NCI-H226 (cell line): ENCODE measurements at regions not wholly inside any gene's neighbourhood (a gene's known extent, or its start where the extent isn't known, plus 50 kb on each side); places are given as distances from the start of the nearest gene placed in this dataset.
A peak's percentile ranks its signal among the peaks of the same experiment; 100 is the strongest.

ENCODE experiments used
- DNase-seq: peaks from one replicate; pipeline ENCODE4 v3.0.0-alpha.2; 2015

- DNase-seq: no peak
Observed at GRCh38 chr5:31097851-31098250, 95.6 kb upstream of the CDH6 start.

GRCh38 chr5:31096238-31096865 lies 97.1 kb upstream of the CDH6 start:
- peak; percentile 72 for DNase-seq

DNA sequence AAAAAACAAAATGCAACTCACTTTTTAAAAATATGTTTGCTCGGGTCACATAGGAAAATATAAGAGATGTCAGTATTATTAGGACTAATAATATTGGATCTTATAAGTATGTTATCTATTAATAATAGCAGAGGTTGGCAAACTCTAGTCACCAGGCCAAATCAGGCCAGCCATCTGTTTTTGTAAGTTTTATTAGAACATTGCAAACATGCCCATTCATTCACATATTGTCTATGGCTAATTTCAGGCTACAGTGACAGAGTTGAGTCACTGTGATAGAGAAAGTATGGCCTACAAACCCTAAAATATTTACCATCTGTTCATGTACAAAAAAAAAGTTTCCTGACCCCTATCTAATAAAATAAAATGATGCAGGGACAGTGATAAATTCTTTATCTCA lies 97.7 kb upstream of the CDH6 start:
- no peak for DNase-seq

GRCh38 chr5:31091501-31091900 lies 102.0 kb upstream of the CDH6 start:
- no peak for DNase-seq

GRCh38 chr5:31090467-31090866 lies 103.0 kb upstream of the CDH6 start:
- no peak for DNase-seq

DNA sequence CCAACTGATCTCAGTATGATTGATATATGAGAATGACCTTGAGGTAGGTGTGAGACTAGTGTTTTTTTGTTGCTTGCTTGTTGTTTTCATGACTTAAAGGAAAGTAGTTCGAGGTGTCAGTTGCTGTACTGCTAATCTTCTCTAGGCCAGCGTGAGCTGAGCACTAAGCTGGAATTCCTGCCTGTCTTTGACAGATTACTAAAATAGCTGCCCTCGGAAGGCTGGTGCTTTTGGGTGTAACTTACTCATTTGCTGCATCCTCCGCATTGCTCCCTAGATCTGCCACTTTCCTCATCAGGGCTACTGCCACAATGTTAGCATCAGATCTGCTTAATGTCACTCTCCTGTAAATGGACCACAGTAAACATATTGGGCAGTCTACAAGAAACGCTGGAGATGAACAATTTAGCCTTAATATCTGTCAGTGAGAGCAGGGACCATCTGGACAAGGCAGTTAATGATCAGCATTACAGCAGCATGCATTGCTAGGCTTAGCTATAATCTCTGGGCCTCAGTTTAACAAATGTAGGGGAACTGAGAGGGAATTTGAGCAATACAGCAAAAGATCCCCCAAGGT lies 106.6 kb upstream of the CDH6 start:
- no peak for DNase-seq

DNA sequence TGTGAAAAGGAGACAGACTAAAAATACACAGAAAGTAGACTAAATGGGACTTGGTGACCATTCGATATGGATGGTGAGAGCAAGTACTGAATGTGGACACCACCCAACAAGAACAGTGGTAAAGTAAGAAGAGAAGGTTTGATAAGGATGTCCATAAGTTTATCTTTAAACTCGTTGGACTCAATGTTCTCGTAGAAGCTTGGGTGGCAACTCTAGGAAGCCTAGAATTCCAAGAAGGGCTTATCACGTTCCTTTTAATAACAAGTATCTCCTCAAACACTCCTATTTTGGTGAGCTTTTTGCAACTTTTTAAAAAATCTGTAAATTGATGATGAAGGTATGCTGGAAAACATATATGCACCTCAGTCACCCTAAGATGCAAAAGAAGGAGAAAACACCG lies 108.6 kb upstream of the CDH6 start:
- DNase-seq: no peak

GRCh38 chr5:31083364-31083763 lies 110.1 kb upstream of the CDH6 start:
- DNase-seq: no peak

GRCh38 chr5:31079668-31080067 lies 113.8 kb upstream of the CDH6 start:
- DNase-seq: no peak

- DNase-seq: no peak
Observed at GRCh38 chr5:31078956-31079355, 114.5 kb upstream of the CDH6 start.

GRCh38 chr5:31075981-31076380 lies 117.5 kb upstream of the CDH6 start:
- no peak for DNase-seq

DNA sequence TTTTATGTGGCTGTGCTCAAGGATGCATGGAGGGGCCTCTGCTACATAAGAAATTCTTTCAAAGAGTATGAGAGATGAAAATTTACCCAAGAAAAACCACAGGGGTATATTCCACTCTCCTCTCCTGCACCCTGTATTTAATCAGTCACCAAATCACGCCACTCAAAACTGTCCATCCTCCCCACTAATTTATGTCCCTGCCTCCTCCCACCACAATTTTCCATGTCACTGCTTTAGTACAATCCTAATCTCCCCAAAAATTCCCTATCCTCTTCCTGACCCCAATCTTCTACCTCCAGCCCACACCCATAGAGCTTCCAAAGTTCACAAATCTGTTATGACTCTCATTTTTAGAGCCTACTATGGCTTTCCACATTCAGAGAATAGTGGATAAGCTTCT lies 125.2 kb upstream of the CDH6 start:
- no peak for DNase-seq

DNA sequence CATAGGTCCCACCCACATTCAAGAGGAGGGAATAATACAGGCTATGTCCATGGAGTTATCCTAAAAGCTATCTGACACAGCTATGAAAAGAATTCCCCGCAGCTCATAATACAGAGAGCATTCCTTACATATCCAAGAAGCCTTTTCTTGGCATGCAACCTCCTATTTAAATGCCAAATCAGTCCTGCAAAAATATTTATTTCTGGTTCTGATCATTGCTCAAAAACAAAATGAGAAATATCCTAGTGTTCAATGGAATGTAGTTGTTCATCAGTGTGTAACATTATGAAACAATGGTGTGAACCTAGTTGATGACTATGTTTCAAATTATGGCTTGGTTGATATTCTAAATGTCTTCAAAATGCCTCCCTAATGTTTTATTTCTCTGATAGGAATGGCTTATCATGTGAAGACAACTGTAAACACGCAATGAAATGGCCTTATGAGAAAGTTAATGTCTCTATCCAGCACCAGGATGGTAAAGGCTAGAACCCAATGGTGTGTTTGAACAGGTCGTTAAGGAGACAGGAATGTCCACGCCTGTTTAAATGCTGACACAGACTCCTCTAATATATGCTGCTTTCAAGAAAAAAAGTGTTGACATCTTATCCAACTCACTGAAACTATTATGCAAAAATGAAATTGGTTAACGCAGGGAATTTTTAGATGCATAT lies 126.7 kb upstream of the CDH6 start:
- DNase-seq: peak; percentile 91

- DNase-seq: no peak
Observed at GRCh38 chr5:31064215-31064614, 129.3 kb upstream of the CDH6 start.

GRCh38 chr5:31062902-31063580 lies 130.4 kb upstream of the CDH6 start:
- no peak for DNase-seq

DNA sequence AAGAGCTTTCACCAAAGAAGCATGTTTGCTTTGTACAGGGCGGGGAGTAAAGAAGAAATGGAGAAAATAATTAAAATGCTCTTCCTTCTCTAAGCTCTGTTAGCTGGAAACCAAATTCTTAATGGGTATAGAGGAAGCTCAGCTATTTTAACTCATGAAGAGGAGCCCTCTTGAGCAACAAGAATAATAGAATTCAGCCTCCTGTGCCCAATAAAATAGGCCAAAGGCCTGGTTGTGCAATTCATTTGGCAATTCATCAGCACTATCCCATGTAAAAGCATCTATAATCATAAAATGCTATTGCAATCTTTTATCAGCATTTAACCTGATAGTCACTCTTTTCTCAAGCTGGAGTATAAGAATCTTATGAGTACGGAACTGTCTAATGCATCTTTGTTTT lies 133.6 kb upstream of the CDH6 start:
- DNase-seq: no peak

GRCh38 chr5:31054453-31054852 lies 139.0 kb upstream of the CDH6 start:
- DNase-seq: no peak

DNA sequence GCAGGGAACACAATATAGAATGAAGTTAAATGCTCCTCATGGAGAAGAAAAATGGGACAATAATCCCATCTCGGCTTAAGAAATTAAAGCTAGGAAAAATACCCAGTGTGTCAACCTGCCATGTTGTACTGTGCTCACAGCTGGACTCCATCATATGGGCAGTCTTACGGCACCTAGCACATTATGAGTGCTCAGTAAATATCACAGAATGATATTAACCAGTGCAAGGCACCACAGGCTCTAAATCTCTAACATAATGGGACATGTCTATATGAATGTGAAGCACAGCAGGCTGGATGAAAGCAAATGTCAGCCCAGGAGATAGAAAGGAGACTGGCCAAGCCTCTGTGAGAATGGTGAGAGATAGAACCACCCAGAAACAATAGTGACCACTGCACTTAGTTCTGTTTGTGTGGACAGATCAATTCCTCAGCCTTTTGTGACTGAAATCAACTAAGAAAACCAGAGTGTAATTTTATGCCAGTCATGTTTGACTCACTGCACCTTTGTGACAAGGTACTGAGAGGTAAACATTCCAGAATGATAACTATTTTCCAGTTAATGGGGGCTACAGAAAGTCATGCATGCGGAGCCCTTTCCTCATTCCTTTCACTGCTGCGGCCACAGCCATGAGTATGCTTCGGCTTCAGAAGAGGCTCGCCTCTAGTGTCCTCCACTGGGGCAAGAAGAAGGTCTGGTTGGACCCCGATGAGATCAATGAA lies 140.4 kb upstream of the CDH6 start:
- no peak for DNase-seq

DNA sequence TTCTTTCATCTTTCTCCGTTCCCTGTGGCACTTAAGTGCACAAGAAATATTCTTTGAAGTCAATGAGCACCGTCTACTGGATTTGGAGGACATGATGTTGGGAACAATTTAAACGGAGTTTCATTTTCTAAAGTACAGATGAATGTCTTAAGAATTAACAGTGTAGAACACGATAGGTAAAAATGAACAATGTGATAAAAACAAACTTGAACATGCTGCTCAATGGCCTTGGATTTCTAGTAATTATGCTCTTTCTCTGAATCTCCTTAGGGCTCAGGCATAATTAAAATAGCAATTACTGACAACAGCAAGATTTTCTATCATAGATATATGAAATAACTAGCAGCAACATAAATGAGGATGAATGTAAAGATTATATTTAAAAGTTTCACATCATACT lies 142.2 kb upstream of the CDH6 start:
- no peak for DNase-seq

DNA sequence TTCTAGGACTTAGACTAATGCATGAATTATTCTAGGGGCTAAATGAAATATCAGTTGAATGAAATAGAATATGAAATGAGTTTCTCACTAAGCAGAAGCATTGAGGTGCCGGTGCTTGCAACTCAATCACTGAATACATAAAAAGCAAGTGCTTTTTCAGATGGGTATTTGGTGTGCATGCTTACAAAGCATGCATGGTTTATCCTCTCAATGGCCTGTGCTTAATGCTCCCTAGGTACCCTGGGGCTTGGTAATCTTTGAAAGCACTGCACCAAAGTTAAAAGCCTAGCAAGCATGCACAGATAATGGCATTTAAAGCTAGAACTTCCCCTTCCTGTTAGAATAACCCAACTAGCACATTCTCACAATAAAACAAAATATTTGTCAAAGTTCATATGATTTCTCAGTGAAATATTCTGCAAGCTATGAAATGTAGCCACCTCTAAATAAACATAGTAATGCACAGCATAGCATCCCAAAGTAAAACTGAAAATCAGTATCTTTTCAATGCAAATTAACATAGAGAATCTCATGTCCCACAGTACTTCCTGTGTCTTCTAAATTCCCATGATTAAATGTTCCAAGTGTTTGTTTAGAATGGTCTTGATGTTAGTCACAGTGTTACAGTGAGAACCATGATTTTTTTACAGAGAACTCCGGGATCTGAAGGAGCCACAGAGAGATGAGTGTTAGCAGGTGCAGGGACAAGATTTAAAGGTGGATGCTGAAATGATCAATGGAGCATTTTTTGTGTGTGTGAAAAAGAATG lies 143.4 kb upstream of the CDH6 start:
- no peak for DNase-seq

- no peak for DNase-seq
Observed at GRCh38 chr5:31049461-31049860, 144.0 kb upstream of the CDH6 start.
